Mesendoderm (in vitro differentiated cells): ENCODE measurements at regions not wholly inside any gene's neighbourhood (a gene's known extent, or its start where the extent isn't known, plus 50 kb on each side); places are given as distances from the start of the nearest gene placed in this dataset.

ENCODE experiments used
- DNase-seq: peaks from one replicate; pipeline ENCODE4 v3.0.0; 2013
- H2AK5ac ChIP-seq: 2 replicates; pipeline ENCODE4 v1.6.1; 2013; ENCODE audit warnings: low read length, inconsistent platforms
- H2BK120ac ChIP-seq: 2 replicates; pipeline ENCODE4 v1.6.1; 2013; ENCODE audit warnings: low read depth, mild to moderate bottlenecking, low read length, moderate library complexity, mixed read lengths
- H2BK15ac ChIP-seq: replicated peaks from 2 replicates; pipeline ENCODE4 v1.6.1; 2013; ENCODE audit warnings: low read depth, mild to moderate bottlenecking, moderate library complexity
- H2BK5ac ChIP-seq: 2 replicates; pipeline ENCODE4 v1.6.1; 2013; ENCODE audit warnings: low read length, inconsistent platforms
- H3K18ac ChIP-seq: 2 replicates; pipeline ENCODE4 v1.6.1; 2013; ENCODE audit warnings: mild to moderate bottlenecking, low read length, mixed read lengths
- H3K23ac ChIP-seq: one replicate; pipeline ENCODE4 v1.6.1; 2013; ENCODE audit warnings: low read length
- H3K27ac ChIP-seq: 2 replicates; pipeline ENCODE4 v1.5.1; 2013; ENCODE audit warnings: low read depth, mild to moderate bottlenecking, inconsistent platforms, low read length, moderate library complexity
- H3K27me3 ChIP-seq: 2 replicates; pipeline ENCODE4 v1.6.1; 2013; ENCODE audit warnings: low read length, control low read depth, mild to moderate bottlenecking, inconsistent platforms; ENCODE audit not compliant: insufficient read depth, poor library complexity
- H3K36me3 ChIP-seq: 2 replicates; pipeline ENCODE4 v1.6.1; 2013; ENCODE audit warnings: low read length, inconsistent platforms; ENCODE audit not compliant: control insufficient read depth, insufficient read depth
- H3K4ac ChIP-seq: one replicate; pipeline ENCODE4 v1.6.1; 2013; ENCODE audit warnings: low read depth, mild to moderate bottlenecking, low read length, moderate library complexity
- H3K4me1 ChIP-seq: 2 replicates; pipeline ENCODE4 v1.6.1; 2013; ENCODE audit warnings: low read depth, low read length, inconsistent platforms; ENCODE audit not compliant: control insufficient read depth
- H3K4me2 ChIP-seq: 2 replicates; pipeline ENCODE4 v1.6.1; 2013; ENCODE audit warnings: low read length
- H3K4me3 ChIP-seq: 2 replicates; pipeline ENCODE4 v1.5.1; 2013; ENCODE audit warnings: mild to moderate bottlenecking, low read length
- H3K56ac ChIP-seq: one replicate; pipeline ENCODE4 v1.6.1; 2013; ENCODE audit warnings: low read length
- H3K79me1 ChIP-seq: 2 replicates; pipeline ENCODE4 v1.6.1; 2013; ENCODE audit warnings: low read length, inconsistent platforms
- H3K79me2 ChIP-seq: 2 replicates; pipeline ENCODE4 v1.6.1; 2013; ENCODE audit warnings: mild to moderate bottlenecking, low read length; ENCODE audit not compliant: control insufficient read depth, insufficient read depth
- H3K9ac ChIP-seq: 2 replicates; pipeline ENCODE4 v1.6.1; 2013; ENCODE audit warnings: low read length, inconsistent platforms
- H4K5ac ChIP-seq: one replicate; pipeline ENCODE4 v1.6.1; 2013; ENCODE audit warnings: low read length
- H4K8ac ChIP-seq: one replicate; pipeline ENCODE4 v1.6.1; 2013; ENCODE audit warnings: low read depth, mild to moderate bottlenecking, control low read depth, low read length, moderate library complexity
- WGBS: extraction: QIAGEN DNeasy Blood & Tissue Kit; methylation state at CpG from one replicate; pipeline ENCODE4 v1.1.7; 2013; ENCODE audit warnings: low lambda C conversion rate, missing lambda C conversion rate; ENCODE audit not compliant: insufficient coverage; ENCODE audit errors: extremely low coverage; 5-methylcytosine and 5-hydroxymethylcytosine counted together

DNA sequence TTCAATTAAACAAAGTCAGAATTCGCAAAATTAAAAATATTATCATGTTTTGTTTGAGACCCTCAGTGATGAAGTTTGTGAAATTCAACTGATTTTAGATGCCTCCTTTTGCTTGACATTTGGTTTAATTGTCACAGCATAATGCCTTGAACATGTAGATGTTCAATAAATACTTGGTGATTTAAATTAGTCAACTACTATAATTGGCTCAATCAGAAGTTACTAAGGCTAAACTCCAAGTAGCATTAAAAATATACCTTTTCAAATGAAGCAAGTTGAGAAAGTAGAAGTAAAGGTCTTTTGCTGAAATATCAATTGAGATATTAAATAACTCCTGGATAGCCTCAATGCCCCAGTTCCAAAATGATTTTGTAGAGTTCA is 145.8 kb upstream of the AKIRIN2 start:
- no peak overlapping the region for H3K18ac ChIP-seq
- H4K5ac ChIP-seq, result no peak overlapping the region
- H3K23ac ChIP-seq, result no peak overlapping the region
- no peak overlapping the region for H3K9ac ChIP-seq
- no peak overlapping the region for H3K4me3 ChIP-seq
- H3K79me1 ChIP-seq, result no peaks in the 10 kb centered on the region
- H3K4me2 ChIP-seq, result no peak overlapping the region
- H3K27ac ChIP-seq, result no peak overlapping the region
- no peaks in the 10 kb centered on the region for H3K79me2 ChIP-seq
- no peaks in the 10 kb centered on the region for H3K36me3 ChIP-seq
- H4K8ac ChIP-seq, result no peak overlapping the region
- H2BK5ac ChIP-seq, result no peak overlapping the region
- H3K56ac ChIP-seq, result no peak overlapping the region
- no peak overlapping the region for H2BK120ac ChIP-seq
- H3K27me3 ChIP-seq, result no peaks in the 10 kb centered on the region
- no peak overlapping the region for H2AK5ac ChIP-seq
- no peak overlapping the region for H2BK15ac ChIP-seq
- DNase-seq, result no peak
- no peak overlapping the region for H3K4ac ChIP-seq
- 100% methylated on average over 1 of the region's 1 CpG for WGBS
- H3K4me1 ChIP-seq, result no peaks in the 10 kb centered on the region

DNA sequence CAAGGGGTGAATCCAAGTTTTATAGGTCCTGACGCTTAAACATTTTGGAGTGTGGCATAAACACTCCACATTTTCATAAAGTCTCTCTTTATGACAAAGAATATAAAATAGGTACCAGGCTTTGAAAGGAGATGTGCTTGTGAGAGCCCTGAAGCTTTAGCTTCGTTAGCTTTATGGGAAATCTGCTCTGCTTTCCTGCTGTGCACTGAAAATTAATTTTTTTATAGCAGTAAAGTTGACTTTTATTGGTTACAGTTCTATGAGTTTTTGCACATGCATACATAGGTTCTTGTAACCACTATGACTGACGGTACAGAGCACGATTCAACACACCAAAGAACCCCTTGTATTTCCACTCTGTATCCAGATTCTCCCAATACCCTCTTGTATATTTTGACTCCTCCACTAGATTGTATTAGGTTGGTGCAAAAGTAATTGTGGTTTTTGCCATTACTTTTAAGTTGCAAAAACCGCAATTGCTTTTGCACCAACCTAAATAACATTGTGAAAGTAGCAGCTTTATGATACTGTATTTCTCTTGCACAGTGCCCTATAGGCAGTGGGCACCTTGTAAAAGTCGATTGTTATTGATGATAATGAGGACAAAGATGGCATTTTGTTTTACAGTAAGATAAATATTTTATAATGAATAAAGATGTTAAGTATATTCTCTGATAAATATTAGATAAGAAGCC is 145.2 kb upstream of the AKIRIN2 start:
- Histone ChIP-seq H2BK5ac (no peak overlapping the region), H3K27ac (no peak overlapping the region), H3K4me3 (no peak overlapping the region), H3K23ac (no peak overlapping the region), H3K79me2 (no peaks in the 10 kb centered on the region), H3K4ac (no peak overlapping the region), H3K9ac (no peak overlapping the region), H2BK15ac (no peak overlapping the region), H3K79me1 (no peaks in the 10 kb centered on the region), H2BK120ac (no peak overlapping the region), H4K8ac (no peak overlapping the region), H3K36me3 (no peaks in the 10 kb centered on the region), H3K27me3 (no peaks in the 10 kb centered on the region), H3K56ac (no peak overlapping the region), H2AK5ac (no peak overlapping the region), H4K5ac (no peak overlapping the region), H3K18ac (no peak overlapping the region), H3K4me2 (no peak overlapping the region), H3K4me1 (no peaks in the 10 kb centered on the region)
- DNase-seq, result no peak
- 100% methylated on average over 1 of the region's 6 CpGs for WGBS

- Histone ChIP-seq H2BK120ac (no peak overlapping the region), H3K27ac (no peak overlapping the region), H3K18ac (no peak overlapping the region), H3K27me3 (no peaks in the 10 kb centered on the region), H3K9ac (no peak overlapping the region), H3K4me2 (no peak overlapping the region), H3K79me2 (no peaks in the 10 kb centered on the region), H2BK15ac (no peak overlapping the region), H3K56ac (no peak overlapping the region), H2AK5ac (no peak overlapping the region), H3K4me1 (no peaks in the 10 kb centered on the region), H4K8ac (no peak overlapping the region), H3K79me1 (no peaks in the 10 kb centered on the region), H2BK5ac (no peak overlapping the region), H3K4me3 (no peak overlapping the region), H4K5ac (no peak overlapping the region), H3K36me3 (no peaks in the 10 kb centered on the region), H3K23ac (no peak overlapping the region), H3K4ac (no peak overlapping the region)
- DNase-seq, result no peak
Measured at GRCh38 chr6:87846434-87846833, 144.4 kb upstream of the AKIRIN2 start.

DNA sequence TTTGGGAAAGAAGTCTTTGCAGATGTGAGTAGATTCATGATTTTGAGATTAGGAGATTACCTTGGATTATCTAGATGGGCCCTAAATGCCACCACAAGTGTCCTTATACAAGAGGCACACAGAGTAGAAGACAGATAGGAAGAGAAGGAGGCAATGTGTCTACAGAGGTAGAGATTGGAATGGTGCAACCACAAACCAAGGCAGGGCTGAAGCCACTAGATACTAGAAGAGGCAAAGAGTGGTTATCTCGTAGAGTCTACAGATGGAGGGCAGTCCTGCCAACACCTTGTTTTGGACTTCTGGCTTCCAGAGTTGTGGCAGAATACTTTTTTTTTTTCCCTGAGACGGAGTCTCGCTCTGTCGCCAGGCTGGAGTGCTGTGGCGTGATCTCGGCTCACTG is 138.3 kb upstream of the AKIRIN2 start:
- no peak overlapping the region for H3K4me2 ChIP-seq
- no peak overlapping the region for H3K27ac ChIP-seq
- no peak overlapping the region for H3K4me3 ChIP-seq
- no peak for DNase-seq
- no CpG with 5 or more reads among the region's 6 CpGs for WGBS
- H3K56ac ChIP-seq, result no peak overlapping the region
- no peak overlapping the region for H3K4ac ChIP-seq
- no peak overlapping the region for H2AK5ac ChIP-seq
- no peak overlapping the region for H2BK5ac ChIP-seq
- no peak overlapping the region for H2BK15ac ChIP-seq
- H3K36me3 ChIP-seq, result no peaks in the 10 kb centered on the region
- no peak overlapping the region for H3K18ac ChIP-seq
- H3K23ac ChIP-seq, result no peak overlapping the region
- no peaks in the 10 kb centered on the region for H3K79me1 ChIP-seq
- H3K9ac ChIP-seq, result no peak overlapping the region
- no peak overlapping the region for H4K8ac ChIP-seq
- H2BK120ac ChIP-seq, result no peak overlapping the region
- H3K79me2 ChIP-seq, result no peaks in the 10 kb centered on the region
- no peaks in the 10 kb centered on the region for H3K4me1 ChIP-seq
- no peaks in the 10 kb centered on the region for H3K27me3 ChIP-seq
- no peak overlapping the region for H4K5ac ChIP-seq

DNA sequence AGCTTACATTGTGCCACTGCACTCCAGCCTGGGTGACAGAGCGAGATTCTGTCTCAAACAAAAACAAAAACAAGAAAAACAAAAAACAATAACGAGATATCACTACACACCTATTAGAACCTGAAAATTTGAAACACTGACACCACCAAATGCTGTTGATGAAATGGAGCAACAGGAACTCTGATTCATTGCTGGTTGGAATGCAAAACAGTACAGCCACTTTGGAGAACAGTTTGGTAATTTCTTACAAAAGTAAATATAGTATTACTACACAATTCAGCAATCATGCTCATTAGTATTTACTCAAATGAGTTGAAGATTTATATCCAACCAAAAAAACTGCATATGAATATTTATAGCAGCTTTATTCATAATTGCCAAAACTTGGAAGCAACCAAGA is 135.8 kb upstream of the AKIRIN2 start:
- H3K56ac ChIP-seq, result no peak overlapping the region
- no peak overlapping the region for H2BK15ac ChIP-seq
- H3K23ac ChIP-seq, result no peak overlapping the region
- no peak overlapping the region for H3K18ac ChIP-seq
- no peak overlapping the region for H2BK5ac ChIP-seq
- no peak overlapping the region for H2BK120ac ChIP-seq
- no peak overlapping the region for H4K8ac ChIP-seq
- no peak overlapping the region for H4K5ac ChIP-seq
- no peaks in the 10 kb centered on the region for H3K36me3 ChIP-seq
- H3K4me2 ChIP-seq, result no peak overlapping the region
- no peaks in the 10 kb centered on the region for H3K79me1 ChIP-seq
- H3K79me2 ChIP-seq, result no peaks in the 10 kb centered on the region
- H3K27me3 ChIP-seq, result no peaks in the 10 kb centered on the region
- H3K27ac ChIP-seq, result no peak overlapping the region
- no peak overlapping the region for H3K9ac ChIP-seq
- no peak overlapping the region for H2AK5ac ChIP-seq
- no peaks in the 10 kb centered on the region for H3K4me1 ChIP-seq
- no CpG with 5 or more reads among the region's 2 CpGs for WGBS
- no peak overlapping the region for H3K4ac ChIP-seq
- H3K4me3 ChIP-seq, result no peak overlapping the region
- no peak for DNase-seq

DNA sequence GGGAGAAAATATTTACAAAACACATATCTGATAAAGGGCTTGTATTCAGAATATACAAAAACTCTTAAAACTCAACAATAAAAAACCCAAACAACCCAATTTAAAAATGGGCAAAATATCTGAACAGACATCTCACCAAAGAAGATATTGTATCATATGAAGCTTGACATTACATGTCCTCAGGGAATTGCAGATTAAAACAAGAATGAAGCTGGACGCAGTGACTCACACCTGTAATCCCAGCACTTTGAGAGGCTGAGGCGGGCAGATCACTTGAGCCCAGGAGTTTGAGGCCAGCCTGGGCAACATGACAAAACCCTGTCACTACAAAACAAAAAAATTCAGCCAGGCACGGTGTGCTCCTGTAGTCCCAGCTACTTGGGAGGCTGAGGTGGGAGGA is 135.4 kb upstream of the AKIRIN2 start:
- DNase-seq, result no peak
- no peak overlapping the region for H3K23ac ChIP-seq
- H3K9ac ChIP-seq, result no peak overlapping the region
- no peaks in the 10 kb centered on the region for H3K27me3 ChIP-seq
- no peak overlapping the region for H2AK5ac ChIP-seq
- H3K18ac ChIP-seq, result no peak overlapping the region
- no peak overlapping the region for H3K56ac ChIP-seq
- H4K5ac ChIP-seq, result no peak overlapping the region
- no peaks in the 10 kb centered on the region for H3K4me1 ChIP-seq
- H3K4me2 ChIP-seq, result no peak overlapping the region
- H3K27ac ChIP-seq, result no peak overlapping the region
- H3K4me3 ChIP-seq, result no peak overlapping the region
- no peak overlapping the region for H2BK15ac ChIP-seq
- H2BK5ac ChIP-seq, result no peak overlapping the region
- H3K36me3 ChIP-seq, result no peaks in the 10 kb centered on the region
- no peak overlapping the region for H4K8ac ChIP-seq
- no peak overlapping the region for H3K4ac ChIP-seq
- no peak overlapping the region for H2BK120ac ChIP-seq
- H3K79me1 ChIP-seq, result no peaks in the 10 kb centered on the region
- no CpG with 5 or more reads among the region's 3 CpGs for WGBS
- no peaks in the 10 kb centered on the region for H3K79me2 ChIP-seq
